AG04450 (cell line): ENCODE measurements at regions not wholly inside any gene's neighbourhood (a gene's known extent, or its start where the extent isn't known, plus 50 kb on each side); places are given as distances from the start of the nearest gene placed in this dataset.

Experiments
- CTCF ChIA-PET: fragments of 300-600, 350-600 bp; formaldehyde crosslinking; extraction: SDS; loops from one replicate; lab custom pipeline; 2022; ENCODE audit warnings: antibody characterized with exemption, inconsistent platforms; lab: Charles Lee
- POLR2A ChIA-PET: fragments of 350-600 bp; formaldehyde crosslinking; extraction: SDS; loops from one replicate; lab custom pipeline; 2021; ENCODE audit warnings: antibody characterized with exemption, inconsistent platforms; lab: Yijun Ruan, JAX
- DNase-seq: peaks from one replicate; pipeline ENCODE4 v3.0.0-alpha.2; 2011; ENCODE audit warnings: low read depth, low spot score
- H3K27ac ChIP-seq: one replicate; pipeline ENCODE4 v1.5.1; 2012; ENCODE audit warnings: low read depth, low read length, control low read depth
- H3K27me3 ChIP-seq: one replicate; pipeline ENCODE4 v1.6.0; 2012; ENCODE audit warnings: low read length; ENCODE audit not compliant: control insufficient read depth, insufficient read depth
- H3K4me3 ChIP-seq: 2 replicates; pipeline ENCODE4 v1.5.1; 2011; ENCODE audit warnings: mild to moderate bottlenecking, low read depth, low read length, control low read depth
- H3K9me3 ChIP-seq: 2 replicates; pipeline ENCODE4 v1.5.1; 2012; ENCODE audit warnings: low read length; ENCODE audit not compliant: control insufficient read depth, insufficient read depth
- CTCF ChIP-seq: IDR thresholded peaks from 2 replicates; pipeline ENCODE4 v1.5.1; 2011; ENCODE audit warnings: low read depth, low read length, control low read depth, inconsistent platforms

GRCh38 chr9:20188616-20189369 lies 400.0 kb upstream of the SLC24A2 start:
- DNase-seq, result no peak
- TF ChIP-seq CTCF, result no peak
- CTCF ChIA-PET, result no interaction called here
- no peaks in the 10 kb centered on the region for H3K9me3 ChIP-seq
- no peak overlapping the region for H3K27ac ChIP-seq
- peaks cover 3% of the 10 kb centered on the region for H3K27me3 ChIP-seq
- H3K4me3 ChIP-seq, result no peak overlapping the region
- POLR2A ChIA-PET, result no interaction called here

- Histone ChIP-seq H3K27ac (no peak overlapping the region), H3K27me3 (peaks cover 3% of the 10 kb centered on the region), H3K4me3 (no peak overlapping the region), H3K9me3 (no peaks in the 10 kb centered on the region)
- ChIA-PET POLR2A (no interaction called here), CTCF (no interaction called here)
- no peak for TF ChIP-seq CTCF
- DNase-seq, result no peak
These were observed 398.5 kb upstream of the SLC24A2 start for GRCh38 chr9:20187318-20187717.

GRCh38 chr9:20186823-20187222 lies 398.0 kb upstream of the SLC24A2 start:
- no peak overlapping the region for H3K27ac ChIP-seq
- POLR2A ChIA-PET, result no interaction called here
- no peak for TF ChIP-seq CTCF
- no peak for DNase-seq
- H3K4me3 ChIP-seq, result no peak overlapping the region
- H3K9me3 ChIP-seq, result no peaks in the 10 kb centered on the region
- CTCF ChIA-PET, result no interaction called here
- peaks cover 3% of the 10 kb centered on the region for H3K27me3 ChIP-seq

GRCh38 chr9:20186231-20186630 lies 397.4 kb upstream of the SLC24A2 start:
- Histone ChIP-seq H3K27ac (no peak overlapping the region), H3K27me3 (peaks cover 3% of the 10 kb centered on the region), H3K4me3 (no peak overlapping the region), H3K9me3 (no peaks in the 10 kb centered on the region)
- ChIA-PET CTCF (no interaction called here), POLR2A (no interaction called here)
- no peak for DNase-seq
- TF ChIP-seq CTCF, result no peak

- H3K27me3 ChIP-seq, result peaks cover 3% of the 10 kb centered on the region
- no peak for DNase-seq
- H3K9me3 ChIP-seq, result no peaks in the 10 kb centered on the region
- POLR2A ChIA-PET, result no interaction called here
- H3K4me3 ChIP-seq, result no peak overlapping the region
- H3K27ac ChIP-seq, result no peak overlapping the region
- TF ChIP-seq CTCF, result no peak
- CTCF ChIA-PET, result no interaction called here
These were observed 395.7 kb upstream of the SLC24A2 start for GRCh38 chr9:20184541-20184940.
